Neural cell (in vitro differentiated cells): ENCODE measurements at regions not wholly inside any gene's neighbourhood (a gene's known extent, or its start where the extent isn't known, plus 50 kb on each side); places are given as distances from the start of the nearest gene placed in this dataset.

ENCODE experiments used
- EP300 ChIP-seq: fragments of 450-650 bp; conservative IDR thresholded peaks from 2 replicates; pipeline ENCODE4 v1.6.1; 2014; ENCODE audit warnings: antibody characterized with exemption, mild to moderate bottlenecking, moderate library complexity; ENCODE audit not compliant: poor library complexity, severe bottlenecking
- EZH2 ChIP-seq: fragments of 200-600, 300-800 bp; shearing (Covaris generic), sonication (generic); IDR thresholded peaks from 2 replicates; pipeline ENCODE4 v1.6.1; 2014; ENCODE audit warnings: antibody characterized with exemption, low read length, borderline replicate concordance, mild to moderate bottlenecking; ENCODE audit not compliant: insufficient read depth, poor library complexity, severe bottlenecking
- POLR2AphosphoS5 ChIP-seq: IDR thresholded peaks from 2 replicates; pipeline ENCODE4 v1.6.1; 2012
- RAD21 ChIP-seq: fragments of 450-650 bp; conservative IDR thresholded peaks from 2 replicates; pipeline ENCODE4 v1.6.1; 2014; ENCODE audit warnings: antibody characterized with exemption, mild to moderate bottlenecking, moderate library complexity
- SMC3 ChIP-seq: fragments of 450-650 bp; conservative IDR thresholded peaks from 2 replicates; pipeline ENCODE4 v1.6.1; 2014; ENCODE audit warnings: antibody characterized with exemption, mild to moderate bottlenecking, moderate library complexity; ENCODE audit not compliant: poor library complexity
- TAF1 ChIP-seq: IDR thresholded peaks from 2 replicates; pipeline ENCODE4 v1.6.1; 2012; ENCODE audit warnings: low read depth
- TF ChIP-seq, protein P1 (sequence below): fragments of 450-650 bp; IDR thresholded peaks from 2 replicates; pipeline ENCODE4 v1.5.1; 2014; ENCODE audit warnings: antibody characterized with exemption, mild to moderate bottlenecking, moderate library complexity; ENCODE audit not compliant: poor library complexity, severe bottlenecking
- TF ChIP-seq, protein P2 (sequence below): IDR thresholded peaks from 2 replicates; pipeline ENCODE4 v1.6.1; 2012; ENCODE audit warnings: borderline replicate concordance

DNA sequence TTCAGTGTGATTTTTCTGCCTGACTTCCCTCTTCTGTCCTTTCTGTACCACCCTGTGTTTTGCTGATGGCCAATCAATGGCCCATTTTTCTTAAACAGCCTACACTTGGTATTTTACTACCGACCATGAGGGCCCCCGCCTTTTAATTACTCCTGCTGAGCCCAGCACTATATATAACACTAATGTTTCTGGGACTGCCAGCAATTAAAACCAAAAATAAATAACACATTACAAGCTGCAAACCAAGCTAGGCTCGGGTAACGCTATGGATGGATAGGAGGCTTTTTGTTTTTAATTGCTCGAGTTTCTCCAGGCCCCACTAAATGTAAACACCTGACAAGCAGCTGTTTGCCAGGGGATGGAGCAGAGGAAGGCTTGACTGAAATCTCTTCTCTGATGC, 915.4 kb upstream of the AUTS2 start:
- TF ChIP-seq, protein P1, sequence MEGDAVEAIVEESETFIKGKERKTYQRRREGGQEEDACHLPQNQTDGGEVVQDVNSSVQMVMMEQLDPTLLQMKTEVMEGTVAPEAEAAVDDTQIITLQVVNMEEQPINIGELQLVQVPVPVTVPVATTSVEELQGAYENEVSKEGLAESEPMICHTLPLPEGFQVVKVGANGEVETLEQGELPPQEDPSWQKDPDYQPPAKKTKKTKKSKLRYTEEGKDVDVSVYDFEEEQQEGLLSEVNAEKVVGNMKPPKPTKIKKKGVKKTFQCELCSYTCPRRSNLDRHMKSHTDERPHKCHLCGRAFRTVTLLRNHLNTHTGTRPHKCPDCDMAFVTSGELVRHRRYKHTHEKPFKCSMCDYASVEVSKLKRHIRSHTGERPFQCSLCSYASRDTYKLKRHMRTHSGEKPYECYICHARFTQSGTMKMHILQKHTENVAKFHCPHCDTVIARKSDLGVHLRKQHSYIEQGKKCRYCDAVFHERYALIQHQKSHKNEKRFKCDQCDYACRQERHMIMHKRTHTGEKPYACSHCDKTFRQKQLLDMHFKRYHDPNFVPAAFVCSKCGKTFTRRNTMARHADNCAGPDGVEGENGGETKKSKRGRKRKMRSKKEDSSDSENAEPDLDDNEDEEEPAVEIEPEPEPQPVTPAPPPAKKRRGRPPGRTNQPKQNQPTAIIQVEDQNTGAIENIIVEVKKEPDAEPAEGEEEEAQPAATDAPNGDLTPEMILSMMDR, result no peak
- no peak for TF ChIP-seq EZH2
- no peak for TF ChIP-seq TAF1
- TF ChIP-seq SMC3, result no peak
- TF ChIP-seq, protein P2, sequence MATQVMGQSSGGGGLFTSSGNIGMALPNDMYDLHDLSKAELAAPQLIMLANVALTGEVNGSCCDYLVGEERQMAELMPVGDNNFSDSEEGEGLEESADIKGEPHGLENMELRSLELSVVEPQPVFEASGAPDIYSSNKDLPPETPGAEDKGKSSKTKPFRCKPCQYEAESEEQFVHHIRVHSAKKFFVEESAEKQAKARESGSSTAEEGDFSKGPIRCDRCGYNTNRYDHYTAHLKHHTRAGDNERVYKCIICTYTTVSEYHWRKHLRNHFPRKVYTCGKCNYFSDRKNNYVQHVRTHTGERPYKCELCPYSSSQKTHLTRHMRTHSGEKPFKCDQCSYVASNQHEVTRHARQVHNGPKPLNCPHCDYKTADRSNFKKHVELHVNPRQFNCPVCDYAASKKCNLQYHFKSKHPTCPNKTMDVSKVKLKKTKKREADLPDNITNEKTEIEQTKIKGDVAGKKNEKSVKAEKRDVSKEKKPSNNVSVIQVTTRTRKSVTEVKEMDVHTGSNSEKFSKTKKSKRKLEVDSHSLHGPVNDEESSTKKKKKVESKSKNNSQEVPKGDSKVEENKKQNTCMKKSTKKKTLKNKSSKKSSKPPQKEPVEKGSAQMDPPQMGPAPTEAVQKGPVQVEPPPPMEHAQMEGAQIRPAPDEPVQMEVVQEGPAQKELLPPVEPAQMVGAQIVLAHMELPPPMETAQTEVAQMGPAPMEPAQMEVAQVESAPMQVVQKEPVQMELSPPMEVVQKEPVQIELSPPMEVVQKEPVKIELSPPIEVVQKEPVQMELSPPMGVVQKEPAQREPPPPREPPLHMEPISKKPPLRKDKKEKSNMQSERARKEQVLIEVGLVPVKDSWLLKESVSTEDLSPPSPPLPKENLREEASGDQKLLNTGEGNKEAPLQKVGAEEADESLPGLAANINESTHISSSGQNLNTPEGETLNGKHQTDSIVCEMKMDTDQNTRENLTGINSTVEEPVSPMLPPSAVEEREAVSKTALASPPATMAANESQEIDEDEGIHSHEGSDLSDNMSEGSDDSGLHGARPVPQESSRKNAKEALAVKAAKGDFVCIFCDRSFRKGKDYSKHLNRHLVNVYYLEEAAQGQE, result no peak
- TF ChIP-seq EP300, result no peak
- no peak for TF ChIP-seq RAD21
- no peak for TF ChIP-seq POLR2AphosphoS5
